Cardiac fibroblast (primary cell): ENCODE measurements at regions not wholly inside any gene's neighbourhood (a gene's known extent, or its start where the extent isn't known, plus 50 kb on each side); places are given as distances from the start of the nearest gene placed in this dataset.
A peak's percentile ranks its signal among the peaks of the same experiment; 100 is the strongest.

Experiments
- DNase-seq, 2 donors: peaks; one replicate each; pipeline versions ENCODE4 v3.0.0 to v3.0.0-alpha.2; 2010; ENCODE audit warnings: low read depth in 2 of 2
- H3K4me3 ChIP-seq, 2 donors: replicated peaks in 1 of 2; 1 replicate in 1 of 2; 2 replicates in 1 of 2; pipeline ENCODE4 v1.5.1; 2011; ENCODE audit warnings: low read depth in 2 of 2, low read length in 2 of 2, mild to moderate bottlenecking in 2 of 2, moderate library complexity in 1 of 2
- TF ChIP-seq, protein P1 (sequence below): IDR thresholded peaks from one replicate; pipeline ENCODE4 v1.5.1; 2011; ENCODE audit warnings: low read depth, mild to moderate bottlenecking, low read length, inconsistent platforms

DNA sequence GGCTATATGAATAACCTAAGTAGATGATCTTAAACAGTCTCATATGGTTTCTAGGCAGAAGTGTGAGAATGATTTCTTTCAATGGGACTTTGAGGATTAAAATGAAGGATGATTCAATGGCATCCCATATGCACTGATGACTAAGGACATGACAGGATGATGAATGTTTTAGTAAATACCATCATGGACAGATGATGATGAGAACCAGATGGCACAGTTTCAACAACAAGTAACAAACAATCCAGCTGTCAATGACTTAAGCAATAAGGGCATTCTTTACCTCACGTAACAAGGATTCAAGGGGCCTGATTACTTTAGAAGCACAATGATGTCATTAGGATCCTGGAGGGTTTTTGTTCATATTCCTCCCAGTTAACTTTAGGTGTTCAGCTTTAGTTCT, 2678.4 kb downstream of the PCDH9 start:
- no peak overlapping the region for H3K4me3 ChIP-seq
- TF ChIP-seq, protein P1, sequence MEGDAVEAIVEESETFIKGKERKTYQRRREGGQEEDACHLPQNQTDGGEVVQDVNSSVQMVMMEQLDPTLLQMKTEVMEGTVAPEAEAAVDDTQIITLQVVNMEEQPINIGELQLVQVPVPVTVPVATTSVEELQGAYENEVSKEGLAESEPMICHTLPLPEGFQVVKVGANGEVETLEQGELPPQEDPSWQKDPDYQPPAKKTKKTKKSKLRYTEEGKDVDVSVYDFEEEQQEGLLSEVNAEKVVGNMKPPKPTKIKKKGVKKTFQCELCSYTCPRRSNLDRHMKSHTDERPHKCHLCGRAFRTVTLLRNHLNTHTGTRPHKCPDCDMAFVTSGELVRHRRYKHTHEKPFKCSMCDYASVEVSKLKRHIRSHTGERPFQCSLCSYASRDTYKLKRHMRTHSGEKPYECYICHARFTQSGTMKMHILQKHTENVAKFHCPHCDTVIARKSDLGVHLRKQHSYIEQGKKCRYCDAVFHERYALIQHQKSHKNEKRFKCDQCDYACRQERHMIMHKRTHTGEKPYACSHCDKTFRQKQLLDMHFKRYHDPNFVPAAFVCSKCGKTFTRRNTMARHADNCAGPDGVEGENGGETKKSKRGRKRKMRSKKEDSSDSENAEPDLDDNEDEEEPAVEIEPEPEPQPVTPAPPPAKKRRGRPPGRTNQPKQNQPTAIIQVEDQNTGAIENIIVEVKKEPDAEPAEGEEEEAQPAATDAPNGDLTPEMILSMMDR: no peak
- peak; percentile 51 to 98 for DNase-seq

DNA sequence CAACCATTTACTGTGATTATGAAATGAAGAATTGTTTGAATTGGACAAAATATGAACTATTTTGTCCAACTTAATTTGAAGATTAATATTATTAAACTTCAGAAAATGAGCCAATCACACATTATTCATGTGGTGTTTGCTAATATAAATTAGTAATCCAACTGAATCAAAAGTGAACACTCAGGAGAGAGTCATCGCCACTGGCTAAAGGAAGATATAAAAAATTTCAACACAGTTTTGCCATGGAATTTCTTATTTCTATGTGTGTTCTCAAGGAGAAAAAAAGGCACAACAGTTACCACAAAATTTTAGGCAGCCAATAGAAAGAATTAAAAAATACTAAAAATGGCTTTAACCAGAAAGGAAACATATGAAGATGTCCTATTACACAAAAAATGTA, 2683.8 kb downstream of the PCDH9 start:
- DNase-seq: peak in 1 of 2 donors; percentile 39
- H3K4me3 ChIP-seq: no peak overlapping the region
- TF ChIP-seq, protein P1: no peak

DNA sequence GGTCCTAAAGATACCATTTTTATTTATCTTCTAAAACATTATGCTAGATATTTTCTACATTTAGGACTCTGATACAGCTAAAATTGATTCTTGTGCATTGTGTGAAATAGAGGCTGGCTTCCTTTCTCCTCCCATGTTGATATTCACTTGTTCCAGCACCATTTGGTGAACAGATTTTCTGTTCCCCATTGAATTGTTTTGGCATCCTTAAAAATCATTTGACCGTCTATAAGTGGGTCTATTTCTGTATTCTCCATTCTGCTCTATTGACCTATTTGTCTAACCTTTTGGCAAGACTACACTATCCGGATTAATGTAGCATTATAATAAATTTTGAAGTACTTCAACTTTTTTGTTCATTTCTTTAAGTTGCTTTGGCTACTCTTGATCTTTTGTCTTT, 2689.2 kb downstream of the PCDH9 start:
- no peak overlapping the region for H3K4me3 ChIP-seq
- DNase-seq: no peak
- TF ChIP-seq, protein P1: no peak

DNA sequence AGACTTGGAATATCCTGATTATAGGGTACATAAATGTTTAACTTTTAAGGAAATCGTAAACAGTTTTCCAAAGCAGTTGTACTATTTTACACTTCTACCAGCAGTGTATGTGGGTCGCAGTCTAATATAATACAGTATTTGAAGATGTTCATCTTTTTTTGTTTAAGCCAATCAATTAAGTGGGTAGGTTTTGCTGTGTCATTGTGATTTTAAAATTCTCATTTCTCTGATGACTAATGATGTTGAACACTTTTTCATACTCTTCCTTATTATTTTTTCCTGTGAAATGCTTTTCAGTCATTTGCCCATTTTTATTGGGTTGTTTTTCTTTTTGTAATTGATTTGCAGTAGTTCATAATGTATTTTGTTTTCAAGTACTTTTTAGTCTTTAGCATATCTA, 2689.7 kb downstream of the PCDH9 start:
- TF ChIP-seq, protein P1: no peak
- no peak overlapping the region for H3K4me3 ChIP-seq
- DNase-seq: peak in 1 of 2 donors; percentile 62

DNA sequence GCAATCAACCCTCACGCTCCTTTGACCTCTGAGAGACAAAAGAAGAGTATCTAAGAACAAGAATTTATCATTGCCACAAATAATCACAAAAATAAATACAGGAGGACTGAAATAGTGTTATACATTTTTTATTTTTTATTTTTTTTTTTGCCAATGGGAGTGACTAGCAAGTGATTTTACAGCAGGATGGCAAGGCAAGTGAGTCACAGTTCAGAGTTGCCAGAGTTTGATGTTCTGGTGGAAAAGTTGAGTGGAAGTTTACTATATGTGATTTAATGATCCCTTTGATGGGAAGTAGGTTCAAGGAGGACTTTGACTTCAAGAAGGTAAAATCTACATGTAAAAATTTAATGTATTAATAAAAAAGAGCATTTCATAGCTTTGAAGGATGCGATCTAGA, 2691.4 kb downstream of the PCDH9 start:
- TF ChIP-seq, protein P1: no peak
- peak in 1 of 2 donors; percentile 30 for DNase-seq
- H3K4me3 ChIP-seq: no peak overlapping the region

DNA sequence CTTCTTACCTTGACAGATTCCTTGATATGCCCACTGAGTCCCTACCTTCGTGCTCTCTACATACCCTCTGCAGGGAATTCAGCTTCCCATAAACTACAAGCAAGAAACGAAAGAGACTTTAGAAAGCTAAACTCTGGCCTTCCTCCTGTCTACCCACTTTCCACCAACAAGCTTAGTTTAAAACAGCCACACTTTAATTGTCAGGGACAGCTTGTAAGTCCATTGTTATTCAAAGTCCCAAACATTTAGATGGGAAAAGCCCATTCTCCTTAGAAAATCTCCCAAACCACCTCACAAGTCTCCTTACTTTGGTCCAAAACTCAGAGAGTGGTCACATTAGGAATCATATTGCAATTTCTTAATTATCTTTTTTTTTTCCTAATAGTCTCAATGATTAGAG, 2695.8 kb downstream of the PCDH9 start:
- no peak overlapping the region for H3K4me3 ChIP-seq
- TF ChIP-seq, protein P1: no peak
- DNase-seq: no peak

DNA sequence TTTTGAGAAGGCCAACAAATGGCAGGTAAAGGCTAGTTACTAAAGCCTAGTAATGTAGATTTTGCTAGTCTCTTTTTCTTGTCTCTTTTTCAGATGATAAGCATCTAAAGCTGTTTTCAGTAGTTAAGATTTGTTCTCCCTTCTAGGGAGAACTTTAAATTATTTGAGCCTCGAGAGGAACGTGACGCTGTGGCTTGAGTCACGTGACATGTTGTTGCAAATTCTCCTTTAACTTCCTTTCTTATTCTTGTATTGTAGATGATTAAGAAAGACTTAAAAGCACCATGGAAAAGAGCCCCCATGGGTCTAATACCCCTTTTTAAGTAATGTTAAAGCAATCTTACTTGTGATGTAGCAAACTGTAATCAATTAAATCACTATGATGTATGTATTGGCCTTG, 2698.7 kb downstream of the PCDH9 start:
- TF ChIP-seq, protein P1: no peak
- H3K4me3 ChIP-seq: no peak overlapping the region
- DNase-seq: no peak
